HepG2 (cell line): ENCODE measurements at regions not wholly inside any gene's neighbourhood (a gene's known extent, or its start where the extent isn't known, plus 50 kb on each side); places are given as distances from the start of the nearest gene placed in this dataset.

ENCODE experiments used
- AFF4 ChIP-seq: sonication (generic); formaldehyde crosslinking; IDR thresholded peaks from 2 replicates; pipeline ENCODE4 v1.4.0; 2020; ENCODE audit warnings: missing genetic modification reagents
- ATF3 ChIP-seq: sonication (generic); formaldehyde crosslinking; IDR thresholded peaks from 2 replicates; pipeline ENCODE4 v1.4.0; 2020; ENCODE audit warnings: missing genetic modification reagents
- JARID2 ChIP-seq: sonication (generic); formaldehyde crosslinking; IDR thresholded peaks from 2 replicates; pipeline ENCODE4 v1.8.1; 2023; ENCODE audit warnings: missing genetic modification reagents, inconsistent platforms; ENCODE audit not compliant: insufficient replicate concordance
- POLR2A ChIP-seq, 2 experiments: IDR thresholded peaks; 2 replicates each; pipeline ENCODE4 v1.6.1; 2011; ENCODE audit warnings: low read depth in 2 of 2, low read length in 2 of 2, mild to moderate bottlenecking in 1 of 2, moderate library complexity in 1 of 2; ENCODE audit not compliant: insufficient read depth in 1 of 2
- ZFP36 ChIP-seq: fragments of 150-350 bp; IDR thresholded peaks from 2 replicates; pipeline ENCODE4 v1.6.1; 2018; ENCODE audit warnings: borderline replicate concordance, low read length, low read depth; ENCODE audit not compliant: partially characterized antibody
- ZNF749 ChIP-seq: sonication (generic); formaldehyde crosslinking; IDR thresholded peaks from 2 replicates; pipeline ENCODE4 v1.8.0; 2022; ENCODE audit warnings: mild to moderate bottlenecking, missing genetic modification reagents, moderate library complexity, borderline replicate concordance

GRCh38 chr7:25557379-25557917 lies 329.2 kb upstream of the NPVF start:
- TF ChIP-seq POLR2A (IDR thresholded peaks at IDR 0.05; ENCODE audit: insufficient read depth in 1 of 2, low read depth in 2 of 2, low read length in 2 of 2) (no peak), ZNF749 (no peak), JARID2 (CRISPR knock-in tag) (no peak), ZFP36 (no peak), AFF4 (no peak), ATF3 (CRISPR knock-in tag) (no peak)
